Choroid plexus epithelial cell (primary cell): ENCODE measurements at regions not wholly inside any gene's neighbourhood (a gene's known extent, or its start where the extent isn't known, plus 50 kb on each side); places are given as distances from the start of the nearest gene placed in this dataset.

Source experiments
- DNase-seq: peaks from one replicate; pipeline ENCODE4 v3.0.0-alpha.2; 2010; ENCODE audit warnings: low read depth
- H3K4me3 ChIP-seq: 2 replicates; pipeline ENCODE4 v1.5.1; 2011; ENCODE audit warnings: low read depth, mild to moderate bottlenecking, control low read depth, low read length, moderate library complexity
- CTCF ChIP-seq: conservative IDR thresholded peaks from 2 replicates; pipeline ENCODE4 v1.5.1; 2011; ENCODE audit warnings: low read depth, mild to moderate bottlenecking, control low read depth, inconsistent platforms, low read length, moderate library complexity

- no peak for TF ChIP-seq CTCF
- no peak overlapping the region for H3K4me3 ChIP-seq
- DNase-seq: no peak
Observed at GRCh38 chr2:143960177-143960576, 559.7 kb downstream of the ZEB2 start.

GRCh38 chr2:143957321-143957720 is 562.6 kb downstream of the ZEB2 start:
- H3K4me3 ChIP-seq: no peak overlapping the region
- no peak for TF ChIP-seq CTCF

GRCh38 chr2:143955401-143956065 is 564.4 kb downstream of the ZEB2 start:
- DNase-seq: peak; percentile 89
- no peak overlapping the region for H3K4me3 ChIP-seq
- TF ChIP-seq CTCF: no peak

More at GRCh38 chr2:143957321-143957720, 562.6 kb downstream of the ZEB2 start:
- DNase-seq: no peak

- no peak for DNase-seq
- no peak overlapping the region for H3K4me3 ChIP-seq
- no peak for TF ChIP-seq CTCF
Observed at GRCh38 chr2:143954844-143955243, 565.1 kb downstream of the ZEB2 start.

- TF ChIP-seq CTCF: no peak
- H3K4me3 ChIP-seq: no peak overlapping the region
- peak; percentile 42 for DNase-seq
Observed at GRCh38 chr2:143954186-143954585, 565.7 kb downstream of the ZEB2 start.

GRCh38 chr2:143953451-143954030 is 566.4 kb downstream of the ZEB2 start:
- DNase-seq: peak; percentile 13
- TF ChIP-seq CTCF: no peak
- no peak overlapping the region for H3K4me3 ChIP-seq

GRCh38 chr2:143952536-143952935 is 567.4 kb downstream of the ZEB2 start:
- DNase-seq: no peak

More at GRCh38 chr2:143952536-143952935, 567.4 kb downstream of the ZEB2 start:
- H3K4me3 ChIP-seq: no peak overlapping the region
- TF ChIP-seq CTCF: no peak
